ENCODE measurements at regions not wholly inside any gene's neighbourhood (a gene's known extent, or its start where the extent isn't known, plus 50 kb on each side); places are given as distances from the start of the nearest gene placed in this dataset.

- intact Hi-C loops (cut with micrococcal nuclease; ENCODE audit: unreplicated experiment) = no loop called here
- 0% methylated on average over 3 of the region's 3 CpGs for WGBS (ENCODE audit: low lambda C conversion rate)
Observed at GRCh38 chr1:238254935-238255334, 364.2 kb upstream of the ZP4 start.

More at GRCh38 chr1:238254935-238255334, 364.2 kb upstream of the ZP4 start:
- Histone ChIP-seq H3K79me2 (ENCODE audit: insufficient read depth, low read length) (no peaks in the 10 kb centered on the region), H3K27ac (ENCODE audit: extremely low read length, insufficient read depth, low read length) (no peak overlapping the region), H3K4me1 (ENCODE audit: insufficient read depth, low read length) (no peaks in the 10 kb centered on the region), H3K4me2 (ENCODE audit: low read depth, low read length) (no peak overlapping the region), H3K9ac (ENCODE audit: insufficient read depth, low read depth, low read length) (no peak overlapping the region), H3K9me3 (ENCODE audit: low read length) (peaks cover 86% of the 10 kb centered on the region), H3K27me3 (ENCODE audit: control insufficient read depth in 1 of 2, insufficient read depth in 2 of 2, low read length in 2 of 2) (no peaks in the 10 kb centered on the region), H2AFZ (ENCODE audit: low read length) (no peak overlapping the region), H4K20me1 (ENCODE audit: insufficient read depth, low read length) (no peaks in the 10 kb centered on the region), H3K36me3 (replicated peaks in 1 of 2; ENCODE audit: control insufficient read depth in 1 of 2, insufficient read depth in 2 of 2, low read length in 2 of 2) (no peaks in the 10 kb centered on the region), H3K4me3 (replicated peaks in 1 of 3; ENCODE audit: insufficient read depth in 1 of 3, low read depth in 2 of 3, low read length in 3 of 3) (no peak overlapping the region)
- CTCF ChIA-PET (ENCODE audit: low intra/inter-chr PET ratio, low total read pairs) = no interaction called here
- no peak for TF ChIP-seq ZNF225 (CRISPR knock-in tag; IDR thresholded peaks at IDR 0.05)
- no peak for TF ChIP-seq ZNF709 (CRISPR knock-in tag; IDR thresholded peaks at IDR 0.05)
- no peak for TF ChIP-seq ARID2 (CRISPR knock-in tag; IDR thresholded peaks at IDR 0.05; ENCODE audit: borderline replicate concordance)
- TF ChIP-seq ZNF740 (CRISPR knock-in tag; IDR thresholded peaks at IDR 0.05) = no peak
- TF ChIP-seq ZNF3 (CRISPR knock-in tag; IDR thresholded peaks at IDR 0.05) = no peak
- no peak for TF ChIP-seq MTF2 (CRISPR knock-in tag; IDR thresholded peaks at IDR 0.05; ENCODE audit: borderline replicate concordance)
- no peak for TF ChIP-seq JUNB (CRISPR knock-in tag; IDR thresholded peaks at IDR 0.05; ENCODE audit: borderline replicate concordance)
- no peak for TF ChIP-seq ZNF646 (CRISPR knock-in tag; IDR thresholded peaks at IDR 0.05)
- no peak for TF ChIP-seq ZNF333 (CRISPR knock-in tag; IDR thresholded peaks at IDR 0.05; ENCODE audit: borderline replicate concordance)
- TF ChIP-seq ZNF18 (CRISPR knock-in tag; IDR thresholded peaks at IDR 0.05; ENCODE audit: insufficient replicate concordance) = no peak
- no peak for TF ChIP-seq NCOA2 (CRISPR knock-in tag; IDR thresholded peaks at IDR 0.05)
- no peak for TF ChIP-seq ZNF503 (CRISPR knock-in tag; IDR thresholded peaks at IDR 0.05)
- no peak for TF ChIP-seq TMF1 (CRISPR knock-in tag; IDR thresholded peaks at IDR 0.05; ENCODE audit: low read depth)
- no peak for TF ChIP-seq NCOA1 (CRISPR knock-in tag; IDR thresholded peaks at IDR 0.05)
- no peak for FAIRE-seq
- POLR2A ChIA-PET = no interaction called here
- in situ Hi-C loops (cut with HindIII; ENCODE audit: extremely low pct_ligation_motif_present, low pct_unique_long_range_greater_than_20kb) = no loop called here
- DNase-seq (ENCODE audit: low spot score) = no peak
- no TSS peak for BruUV-seq (replicated peaks)
- no peak for ATAC-seq
